ENCODE measurements at regions not wholly inside any gene's neighbourhood (a gene's known extent, or its start where the extent isn't known, plus 50 kb on each side); places are given as distances from the start of the nearest gene placed in this dataset.
"Not testable (repeated sequence)": the region's sequence is repeated elsewhere in the genome, so short reads cannot be mapped to it uniquely, and the experiment has no call there.

DNA sequence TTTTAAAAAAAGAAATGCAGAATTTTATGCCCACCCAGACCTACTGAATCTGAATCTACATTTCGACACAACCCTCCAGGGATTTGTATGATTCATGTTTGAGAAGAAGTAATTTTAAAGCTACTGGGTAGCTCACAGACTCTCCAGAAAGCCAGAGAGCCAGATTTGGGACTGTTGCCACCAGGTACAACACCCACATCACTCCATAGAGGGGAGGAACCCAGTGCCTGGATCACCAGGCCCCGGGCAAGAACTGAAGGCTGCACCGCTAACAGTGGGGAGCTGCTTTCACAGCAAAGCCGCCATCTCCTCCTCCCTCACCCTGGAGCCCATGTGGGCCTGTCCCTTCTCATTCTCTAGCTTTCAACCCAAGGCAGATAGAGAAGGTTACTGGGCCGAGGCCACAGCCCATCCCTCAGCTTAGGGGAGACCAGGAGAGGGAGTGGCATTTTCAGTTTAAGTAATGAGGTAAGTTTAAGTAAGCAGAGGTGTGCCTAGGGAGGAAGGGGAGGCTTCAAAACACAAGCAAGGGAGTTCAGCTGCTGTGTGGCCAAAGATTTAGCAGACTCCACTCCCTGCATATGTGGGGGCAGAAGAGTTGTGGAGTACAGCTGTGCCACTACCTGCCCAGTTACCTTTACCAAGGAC, 109.8 kb downstream of the IL12A start:
- DNase-seq, result no peak

DNA sequence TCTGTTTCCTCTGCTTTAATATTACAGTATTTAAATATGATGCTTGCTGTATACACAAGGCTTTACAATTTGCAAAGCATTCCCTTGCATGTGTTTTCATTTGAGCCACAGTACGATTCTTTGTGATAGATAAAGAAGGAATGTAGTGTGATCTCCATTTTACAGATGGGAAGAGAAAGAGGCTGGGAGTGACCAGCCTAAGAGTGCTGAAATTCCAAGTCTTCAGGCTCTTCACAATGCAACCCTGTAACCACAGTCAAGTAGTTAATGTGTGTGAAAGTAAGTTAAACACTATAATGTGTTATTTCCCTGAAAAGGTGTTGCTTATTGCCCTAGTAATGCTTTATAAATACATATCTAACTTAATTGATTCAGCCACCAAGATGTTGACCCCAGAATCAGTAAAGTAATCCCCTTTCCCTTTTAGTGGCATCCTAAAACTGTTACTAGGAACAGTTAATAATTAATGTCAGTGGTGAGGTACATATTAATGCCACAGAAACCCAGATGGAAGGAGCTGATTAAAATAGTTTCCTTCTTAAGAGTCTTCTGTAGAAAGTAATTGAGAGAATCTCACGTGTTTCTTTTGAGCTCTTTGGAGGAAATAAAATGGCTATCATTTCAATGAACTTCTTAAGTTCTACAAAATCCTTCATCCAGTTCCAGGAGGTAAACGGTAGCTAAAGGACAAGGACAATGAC, 110.4 kb downstream of the IL12A start:
- DNase-seq, result no peak

DNA sequence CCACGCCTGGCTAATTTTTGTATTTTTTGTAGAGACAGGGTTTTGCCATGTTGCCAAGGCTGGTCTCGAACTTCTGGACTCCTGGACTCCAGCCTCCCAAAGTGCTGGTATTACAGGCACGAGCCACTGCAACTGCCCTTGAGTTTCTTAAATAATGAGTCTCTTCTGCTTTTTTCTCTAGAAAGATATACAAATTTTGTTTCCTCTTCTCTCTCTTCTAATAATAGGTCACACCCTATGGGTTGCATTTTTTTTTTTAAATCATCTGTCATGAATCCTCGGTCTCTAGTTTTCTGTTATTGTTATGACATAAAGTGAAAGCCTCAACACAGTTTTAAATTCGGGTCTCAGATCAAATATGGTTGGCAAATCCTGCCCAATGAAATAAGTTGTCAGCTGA, 111.2 kb downstream of the IL12A start:
- DNase-seq, result no peak

- no peak for DNase-seq
Measured at GRCh38 chr3:160100610-160101009, 112.0 kb downstream of the IL12A start.

DNA sequence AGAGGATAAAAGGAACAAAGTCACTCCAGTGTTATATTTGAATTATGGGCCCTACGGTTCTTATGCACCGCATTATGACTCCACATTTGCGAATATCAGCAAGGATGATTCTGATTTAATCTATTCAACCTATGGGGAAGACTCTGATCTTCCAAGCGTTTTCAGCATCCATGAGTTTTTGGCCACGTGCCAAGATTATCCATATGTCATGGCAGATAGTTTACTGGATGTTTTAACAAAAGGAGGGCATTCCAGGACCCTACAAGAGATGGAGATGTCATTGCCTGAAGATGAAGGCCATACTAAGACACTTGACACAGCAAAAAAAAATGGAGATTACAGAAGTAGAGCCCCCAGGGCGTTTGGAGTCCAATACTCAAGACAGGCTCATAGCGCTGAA, 113.4 kb downstream of the IL12A start:
- not testable (repeated sequence) for DNase-seq

- no peak for DNase-seq
Measured at GRCh38 chr3:160103397-160103796, 114.8 kb downstream of the IL12A start.

- DNase-seq, result no peak
Measured at GRCh38 chr3:160105907-160106584, 117.4 kb downstream of the IL12A start.

- DNase-seq, result no peak
Measured at GRCh38 chr3:160106905-160107861, 118.0 kb upstream of the C3orf80 start.

DNA sequence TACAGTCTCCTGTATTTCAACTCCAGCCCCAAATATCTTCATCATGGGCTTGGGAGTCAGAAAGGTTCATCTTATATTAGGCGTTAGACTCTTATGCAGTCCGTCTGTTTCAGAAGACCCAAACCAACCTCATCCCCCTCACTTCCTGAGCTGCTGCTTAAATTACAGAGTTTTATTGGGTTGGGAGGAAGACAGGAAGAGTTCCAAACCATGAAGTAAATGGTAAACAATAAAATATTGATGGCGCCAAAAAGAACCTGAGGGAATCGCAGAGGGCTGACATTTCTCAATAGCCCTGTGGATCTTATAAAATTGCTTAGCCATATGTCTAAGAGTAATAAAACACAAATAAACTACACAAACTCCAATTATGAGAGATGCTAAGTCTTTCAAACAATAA, 116.9 kb upstream of the C3orf80 start:
- DNase-seq, result no peak

- no peak for DNase-seq
Measured at GRCh38 chr3:160112481-160112880, 112.7 kb upstream of the C3orf80 start.

DNA sequence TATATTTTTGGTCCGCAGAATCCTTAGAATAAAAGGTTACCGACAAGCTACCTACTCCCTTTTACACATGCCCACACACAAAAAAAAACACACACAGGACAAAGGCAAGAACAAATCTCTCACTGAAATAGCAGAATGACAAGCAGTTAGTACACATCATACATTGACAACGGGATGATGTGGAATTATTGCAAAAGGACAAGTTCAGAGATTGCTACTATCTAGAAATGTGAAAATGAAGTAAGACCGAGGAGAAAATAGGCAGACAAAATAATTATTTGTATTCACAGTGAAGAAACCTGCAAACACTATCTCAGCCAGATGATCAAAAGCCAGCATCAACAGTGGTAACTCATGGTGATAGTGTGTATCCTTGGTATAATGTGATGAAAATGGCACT, 112.2 kb upstream of the C3orf80 start:
- DNase-seq, result no peak

DNA sequence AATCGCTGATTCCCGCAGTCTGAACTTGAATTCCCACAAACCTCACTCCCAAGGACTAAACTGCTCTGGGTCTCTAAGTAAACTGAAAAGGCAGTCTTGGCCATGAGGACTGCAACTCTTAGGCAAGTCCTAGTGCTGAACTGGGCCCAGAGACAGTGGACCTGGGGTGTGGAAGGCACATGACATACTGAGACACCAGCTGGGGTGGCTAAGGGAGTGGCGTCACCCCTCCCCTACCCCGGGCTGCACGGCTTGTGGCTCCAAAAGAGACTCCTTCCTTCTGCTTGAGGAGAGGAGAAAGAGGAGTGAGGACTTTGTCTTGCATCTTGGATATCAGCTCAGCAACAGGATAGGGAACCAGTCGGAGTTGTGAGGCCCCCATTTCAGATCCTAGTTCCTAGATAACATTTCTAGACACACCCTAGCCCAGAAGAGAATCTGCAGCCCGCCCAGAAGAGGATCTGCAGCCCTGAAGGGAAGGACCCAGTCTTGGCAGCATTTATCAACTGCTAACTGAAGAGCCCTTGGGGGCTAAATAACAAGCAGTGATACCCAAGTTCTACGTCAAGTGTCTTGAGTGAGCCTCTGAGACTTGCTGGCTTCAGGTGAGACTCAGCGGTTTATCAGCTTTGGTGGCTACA, 110.7 kb upstream of the C3orf80 start:
- DNase-seq, result no peak

- no peak for DNase-seq
Measured at GRCh38 chr3:160115387-160115786, 109.8 kb upstream of the C3orf80 start.

GRCh38 chr3:160124224-160124623, 101.0 kb upstream of the C3orf80 start:
- no peak for DNase-seq

- DNase-seq, result no peak
Measured at GRCh38 chr3:160125258-160125657, 100.0 kb upstream of the C3orf80 start.

- no peak for DNase-seq
Measured at GRCh38 chr3:160126051-160126450, 99.2 kb upstream of the C3orf80 start.

DNA sequence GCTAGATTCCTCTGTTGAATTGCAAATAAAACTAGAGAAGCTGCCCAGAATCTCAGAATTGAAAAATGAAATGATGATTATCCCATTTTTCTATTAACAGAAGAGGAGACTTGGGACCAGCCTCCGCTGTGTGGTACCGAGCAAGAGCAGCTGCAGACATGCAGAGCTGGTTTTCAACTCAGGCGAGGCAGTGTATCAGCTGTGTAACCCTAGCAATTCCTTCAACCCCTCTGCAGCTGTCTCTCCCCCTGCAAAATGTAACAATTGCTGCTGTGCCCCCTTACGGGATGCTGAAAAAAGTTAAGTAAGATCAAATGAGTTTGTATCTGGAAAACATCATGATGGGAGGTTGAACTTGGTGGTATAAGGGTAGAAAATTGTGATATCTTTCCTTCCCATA, 98.5 kb upstream of the C3orf80 start:
- no peak for DNase-seq

DNA sequence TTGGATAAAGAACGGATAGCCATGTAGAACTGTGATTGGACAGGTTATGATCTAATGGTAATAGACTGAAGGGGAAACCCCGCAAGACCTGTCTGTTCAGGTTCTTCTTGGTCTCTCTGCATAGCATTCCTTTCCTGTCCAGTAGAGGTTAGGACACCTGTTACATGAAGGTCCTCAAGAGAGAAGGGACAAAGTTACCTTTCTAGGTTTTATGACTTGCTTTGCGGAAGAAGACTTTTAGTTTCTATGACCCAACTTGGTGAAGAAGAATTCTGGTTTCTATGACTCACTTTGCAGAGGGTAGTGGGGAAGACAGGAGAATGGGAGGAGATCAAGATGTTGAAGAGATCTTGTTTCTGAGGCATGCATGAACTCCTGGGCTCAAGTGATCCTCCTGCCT, 97.9 kb upstream of the C3orf80 start:
- no peak for DNase-seq

DNA sequence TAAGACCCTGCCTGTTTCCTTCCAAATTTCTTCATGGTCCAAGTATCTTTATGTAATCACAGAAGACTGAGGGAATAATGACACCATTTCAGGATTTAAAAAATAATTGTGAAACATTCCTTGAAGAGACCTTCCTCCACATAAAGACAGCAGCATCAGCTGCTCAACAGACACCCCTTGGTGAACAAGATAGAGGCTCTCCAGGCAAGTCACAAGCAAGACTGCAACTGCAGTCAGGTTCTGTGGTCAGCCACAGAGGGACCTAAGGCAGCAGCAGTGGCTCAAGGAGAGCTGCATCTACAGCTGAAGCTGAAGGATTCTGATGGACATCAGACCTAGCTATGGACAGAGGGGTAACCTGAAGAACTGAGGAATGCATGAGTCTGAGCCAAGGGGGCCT, 97.2 kb upstream of the C3orf80 start:
- DNase-seq, result no peak

GRCh38 chr3:160129459-160130061, 95.7 kb upstream of the C3orf80 start:
- no peak for DNase-seq

DNA sequence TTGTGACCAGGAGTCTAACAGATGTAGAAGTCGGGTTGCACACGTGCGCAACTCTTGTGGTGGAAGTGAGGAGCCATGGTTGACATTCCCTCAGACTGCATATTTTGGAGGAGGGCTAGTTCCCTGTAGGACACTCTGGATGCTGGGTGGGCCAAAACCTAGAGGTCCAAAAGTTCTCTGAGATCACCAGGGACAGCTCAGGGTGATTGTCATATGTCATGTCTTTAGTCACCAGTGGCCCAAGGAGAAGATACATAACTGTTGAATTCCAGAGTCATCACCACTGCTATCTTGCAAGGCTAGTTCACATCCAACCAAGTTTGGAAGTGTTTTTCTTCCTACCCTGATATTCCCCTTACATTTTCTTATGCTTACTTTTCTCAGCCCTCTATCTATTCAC, 95.2 kb upstream of the C3orf80 start:
- no peak for DNase-seq

- DNase-seq, result no peak
Measured at GRCh38 chr3:160130950-160131349, 94.3 kb upstream of the C3orf80 start.
